Esophagus muscularis mucosa (tissue), 4 donors: ENCODE measurements at regions not wholly inside any gene's neighbourhood (a gene's known extent, or its start where the extent isn't known, plus 50 kb on each side); places are given as distances from the start of the nearest gene placed in this dataset.
"Not testable (repeated sequence)": the region's sequence is repeated elsewhere in the genome, so short reads cannot be mapped to it uniquely, and the experiment has no call there.

Experiments
- DNase-seq: peaks from one replicate; pipeline ENCODE4 v3.0.0-alpha.2; 2017; ENCODE audit errors: extremely low spot score
- H3K27ac ChIP-seq, 4 donors: fragments of 200-600 bp; sonication (generic); replicated peaks in 1 of 4; 1 replicate in 3 of 4; 2 replicates in 1 of 4; pipeline ENCODE4 v1.5.1; 2016 to 2019; ENCODE audit warnings: mild to moderate bottlenecking in 1 of 4
- H3K27me3 ChIP-seq, 4 donors: fragments of 200-600 bp; sonication (generic); one replicate each; pipeline versions ENCODE4 v1.5.1 to v1.6.0; 2016 to 2019
- H3K36me3 ChIP-seq, 4 donors: fragments of 200-600 bp; sonication (generic); one replicate each; pipeline ENCODE4 v1.5.1; 2016 to 2019
- H3K4me1 ChIP-seq, 4 donors: fragments of 200-600 bp; sonication (generic); one replicate each; pipeline ENCODE4 v1.5.1; 2016 to 2019
- H3K4me3 ChIP-seq, 4 donors: fragments of 200-600 bp; sonication (generic); 1 replicate in 2 of 4; 2 replicates in 2 of 4; pipeline ENCODE4 v1.5.1; 2016 to 2019; ENCODE audit warnings: mild to moderate bottlenecking in 4 of 4, moderate library complexity in 1 of 4
- H3K9me3 ChIP-seq, 4 donors: fragments of 200-600 bp; sonication (generic); 1 replicate in 3 of 4; 2 replicates in 1 of 4; pipeline ENCODE4 v1.5.1; 2016 to 2019
- EP300 ChIP-seq: sonication (generic); formaldehyde crosslinking; IDR thresholded peaks from one replicate; pipeline ENCODE4 v1.6.1; 2017; ENCODE audit warnings: antibody characterized with exemption
- POLR2A ChIP-seq: fragments of 450-650 bp; IDR thresholded peaks from one replicate; pipeline ENCODE4 v1.6.1; 2017; ENCODE audit warnings: antibody characterized with exemption, moderate library complexity, mild to moderate bottlenecking, low read depth
- POLR2AphosphoS5 ChIP-seq, 2 donors: sonication (generic); formaldehyde crosslinking; IDR thresholded peaks; one replicate each; pipeline ENCODE4 v1.6.1; 2017; ENCODE audit warnings: antibody characterized with exemption in 2 of 2
- WGBS: methylation state at CpG from one replicate; pipeline ENCODE4 v1.1.5; 2018; 5-methylcytosine and 5-hydroxymethylcytosine counted together
- intact Hi-C: fragments of 100-400 bp; cut with DNase I; formaldehyde crosslinking; loops from one replicate; pipeline ENCODE4 v1.15.1; 2023
- TF ChIP-seq, protein P1 (sequence below), 3 experiments: fragments of 200-600 bp in 2 of 3; fragments of 450-650 bp in 1 of 3; sonication (generic) in 2 of 3; IDR thresholded peaks; one replicate each; pipeline ENCODE4 v1.5.1; 2017 to 2019; ENCODE audit warnings: antibody characterized with exemption in 3 of 3, mild to moderate bottlenecking in 2 of 3, moderate library complexity in 1 of 3

DNA sequence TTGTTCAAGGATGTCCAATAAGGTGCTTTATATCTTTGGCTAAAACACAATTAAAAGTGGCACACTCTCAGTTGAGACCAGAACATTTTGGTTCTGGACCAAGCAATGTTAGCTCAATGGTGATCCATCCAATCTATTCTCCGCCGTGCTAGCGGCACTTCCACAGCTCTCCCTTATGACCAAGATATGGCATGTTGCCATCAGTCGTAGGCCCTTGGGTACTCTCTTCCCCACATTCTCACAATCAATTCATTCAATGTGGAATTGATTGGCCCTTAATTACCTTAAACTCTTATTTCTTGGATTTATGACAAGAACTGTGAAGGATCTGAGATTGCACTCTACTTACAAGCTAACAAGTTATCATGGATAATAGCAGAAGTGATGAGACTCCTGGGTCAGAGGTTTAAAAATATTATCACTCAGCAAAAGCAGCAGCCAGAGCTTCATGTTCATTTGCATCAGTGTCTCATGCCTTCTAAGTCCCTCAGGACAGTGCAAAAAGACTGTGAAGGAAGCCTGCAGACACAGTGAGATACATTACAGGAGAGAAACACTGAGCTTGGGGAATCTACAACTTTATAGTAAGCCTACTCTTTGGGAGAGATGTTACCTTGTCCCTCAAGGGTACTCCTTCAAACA is 80.0 kb upstream of the ARG1 start:
- intact Hi-C loops, result no loop called here
- H3K4me1 ChIP-seq, result no peaks in the 10 kb centered on the region
- TF ChIP-seq POLR2AphosphoS5 (IDR thresholded peaks at IDR 0.05) (no peak), POLR2A (no peak), EP300 (no peak)
- TF ChIP-seq, protein P1, sequence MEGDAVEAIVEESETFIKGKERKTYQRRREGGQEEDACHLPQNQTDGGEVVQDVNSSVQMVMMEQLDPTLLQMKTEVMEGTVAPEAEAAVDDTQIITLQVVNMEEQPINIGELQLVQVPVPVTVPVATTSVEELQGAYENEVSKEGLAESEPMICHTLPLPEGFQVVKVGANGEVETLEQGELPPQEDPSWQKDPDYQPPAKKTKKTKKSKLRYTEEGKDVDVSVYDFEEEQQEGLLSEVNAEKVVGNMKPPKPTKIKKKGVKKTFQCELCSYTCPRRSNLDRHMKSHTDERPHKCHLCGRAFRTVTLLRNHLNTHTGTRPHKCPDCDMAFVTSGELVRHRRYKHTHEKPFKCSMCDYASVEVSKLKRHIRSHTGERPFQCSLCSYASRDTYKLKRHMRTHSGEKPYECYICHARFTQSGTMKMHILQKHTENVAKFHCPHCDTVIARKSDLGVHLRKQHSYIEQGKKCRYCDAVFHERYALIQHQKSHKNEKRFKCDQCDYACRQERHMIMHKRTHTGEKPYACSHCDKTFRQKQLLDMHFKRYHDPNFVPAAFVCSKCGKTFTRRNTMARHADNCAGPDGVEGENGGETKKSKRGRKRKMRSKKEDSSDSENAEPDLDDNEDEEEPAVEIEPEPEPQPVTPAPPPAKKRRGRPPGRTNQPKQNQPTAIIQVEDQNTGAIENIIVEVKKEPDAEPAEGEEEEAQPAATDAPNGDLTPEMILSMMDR (IDR thresholded peaks at IDR 0.05), result no peak
- no peaks in the 10 kb centered on the region for H3K27me3 ChIP-seq
- peaks cover 0 to 4% (median 0%) of the 10 kb centered on the region in 4 donors for H3K9me3 ChIP-seq
- no peak overlapping the region for H3K4me3 ChIP-seq
- no peaks in the 10 kb centered on the region for H3K36me3 ChIP-seq
- WGBS, result 84% methylated on average over 4 of the region's 4 CpGs
- DNase-seq, result no peak
- no peak overlapping the region for H3K27ac ChIP-seq

DNA sequence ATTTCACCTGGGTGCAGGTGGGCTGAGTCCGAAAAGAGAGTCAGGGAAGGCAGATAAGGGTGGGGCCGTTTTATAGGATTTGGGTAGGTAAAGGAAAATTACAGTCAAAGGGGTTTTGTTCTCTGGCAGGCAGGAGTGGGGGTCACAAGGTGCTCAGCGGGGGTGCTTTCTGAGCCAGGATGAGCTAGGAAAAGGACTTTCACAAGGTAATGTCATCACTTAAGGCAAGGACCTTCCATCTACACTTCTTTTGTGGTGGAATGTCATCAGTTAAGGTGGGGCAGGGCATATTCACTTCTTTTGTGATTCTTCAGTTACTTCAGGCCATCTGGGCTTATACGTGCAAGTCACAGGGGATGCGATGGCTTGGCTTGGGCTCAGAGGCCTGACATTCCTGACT is 68.6 kb upstream of the ARG1 start:
- intact Hi-C loops, H3K27me3 ChIP-seq, H3K36me3 ChIP-seq, H3K9me3 ChIP-seq, H3K27ac ChIP-seq, H3K4me3 ChIP-seq, H3K4me1 ChIP-seq, DNase-seq: not testable (repeated sequence)
- WGBS, result 87% methylated on average over 5 of the region's 5 CpGs

DNA sequence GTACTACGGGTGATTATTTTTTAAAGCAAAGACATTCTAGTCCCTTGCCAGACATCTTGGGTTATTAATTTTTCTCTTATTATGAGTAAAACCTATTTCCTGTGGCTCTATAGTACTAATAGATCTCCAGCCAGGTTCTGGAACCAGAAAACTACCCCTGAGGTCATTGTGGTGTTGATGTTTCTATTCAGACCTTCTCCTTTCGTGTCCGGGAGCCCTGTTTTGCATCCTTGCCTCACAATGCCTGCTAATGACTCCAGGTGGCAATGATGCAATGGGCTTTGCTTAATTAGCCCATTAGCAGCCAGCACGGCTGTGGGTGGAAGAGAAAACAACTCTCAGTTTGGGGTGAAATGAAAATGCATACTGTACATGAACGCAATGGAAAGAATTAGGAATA is 62.9 kb upstream of the ARG1 start:
- Histone ChIP-seq H3K4me1 (no peaks in the 10 kb centered on the region), H3K36me3 (no peaks in the 10 kb centered on the region), H3K27me3 (no peaks in the 10 kb centered on the region), H3K27ac (no peak overlapping the region), H3K4me3 (no peak overlapping the region), H3K9me3 (peaks cover 0 to 11% (median 2%) of the 10 kb centered on the region in 4 donors)
- no peak for DNase-seq
- TF ChIP-seq POLR2A, result no peak
- no peak for TF ChIP-seq EP300
- TF ChIP-seq POLR2AphosphoS5 (IDR thresholded peaks at IDR 0.05), result no peak
- TF ChIP-seq, protein P1 (IDR thresholded peaks at IDR 0.05), result no peak
- WGBS, result 73% methylated on average over 5 of the region's 5 CpGs
- intact Hi-C loops, result no loop called here

DNA sequence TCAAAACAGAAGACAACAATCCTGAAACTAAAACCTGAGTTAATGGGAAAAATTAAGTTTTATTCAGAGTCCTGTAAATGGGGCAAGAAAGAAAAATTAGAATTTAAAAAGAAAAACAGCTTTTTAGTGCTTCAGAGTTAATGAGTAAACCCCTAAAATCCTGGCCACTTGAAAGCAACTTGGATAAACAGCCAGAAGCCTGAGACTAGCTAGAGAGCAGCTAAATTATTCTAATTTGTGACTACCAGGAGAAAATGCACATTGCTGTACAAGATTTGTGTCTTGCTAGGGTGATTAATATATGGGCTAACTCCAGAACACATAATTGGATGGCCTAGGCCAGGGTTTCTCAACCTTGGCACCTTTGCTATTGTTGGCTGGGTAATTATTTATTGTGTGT is 62.4 kb upstream of the ARG1 start:
- Histone ChIP-seq H3K9me3 (peaks cover 0 to 11% (median 2%) of the 10 kb centered on the region in 4 donors), H3K4me3 (no peak overlapping the region), H3K27ac (no peak overlapping the region), H3K27me3 (no peaks in the 10 kb centered on the region), H3K36me3 (no peaks in the 10 kb centered on the region), H3K4me1 (no peaks in the 10 kb centered on the region)
- intact Hi-C loops, result no loop called here
- no peak for DNase-seq
- TF ChIP-seq POLR2A, result no peak

DNA sequence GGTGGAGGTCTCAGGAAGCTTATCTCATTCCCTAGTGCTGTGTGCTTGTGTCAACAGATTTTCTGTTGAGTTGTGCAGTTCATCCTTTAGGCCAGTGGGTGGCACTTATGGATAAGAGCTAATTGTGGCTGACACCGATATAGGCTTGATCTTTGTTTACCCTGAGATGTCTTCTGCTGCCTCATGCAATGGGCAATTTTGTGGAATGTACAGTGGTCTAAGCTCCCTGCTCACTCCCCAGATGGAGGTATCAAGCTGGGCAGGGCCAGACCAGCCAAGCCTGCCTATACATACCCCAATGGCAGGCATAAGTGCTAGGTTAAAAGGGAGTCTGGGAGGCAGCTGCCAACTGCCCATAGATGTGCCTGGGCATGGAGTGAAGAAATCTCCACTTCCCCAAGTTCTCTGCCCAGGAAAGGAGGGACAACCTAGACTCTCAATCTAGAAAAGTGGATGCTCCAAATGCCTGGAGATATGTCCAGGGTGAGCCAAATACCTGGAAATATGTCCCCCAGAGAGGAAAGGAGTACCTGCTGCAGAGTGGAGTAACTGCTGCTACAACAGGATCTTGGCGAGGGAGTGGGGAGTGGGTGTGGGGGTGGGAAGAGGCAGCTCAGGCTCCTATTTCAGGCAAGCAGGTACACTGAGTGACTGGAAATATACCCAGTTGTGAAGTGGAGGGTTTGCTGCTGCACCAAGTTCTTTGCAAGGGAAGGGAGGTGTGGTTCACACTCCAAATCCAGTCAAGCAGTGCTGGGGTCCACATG is 53.2 kb upstream of the ARG1 start:
- peaks cover 0 to 6% (median 2%) of the 10 kb centered on the region in 4 donors for H3K9me3 ChIP-seq
- no peaks in the 10 kb centered on the region for H3K36me3 ChIP-seq
- no peaks in the 10 kb centered on the region for H3K4me1 ChIP-seq
- no peak overlapping the region for H3K4me3 ChIP-seq
- H3K27me3 ChIP-seq, result no peaks in the 10 kb centered on the region
- intact Hi-C loops, result no loop called here
- TF ChIP-seq, protein P1 (IDR thresholded peaks at IDR 0.05), result peak in 1 of 3 experiments; percentile 24
- no peak for TF ChIP-seq POLR2AphosphoS5 (IDR thresholded peaks at IDR 0.05)
- H3K27ac ChIP-seq, result no peak overlapping the region
- 71% methylated on average over 2 of the region's 2 CpGs for WGBS
- no peak for DNase-seq
